SK-N-SH (cell line): ENCODE measurements at regions not wholly inside any gene's neighbourhood (a gene's known extent, or its start where the extent isn't known, plus 50 kb on each side); places are given as distances from the start of the nearest gene placed in this dataset.

Source experiments
- CTCF ChIA-PET: fragments of 300-600, 350-600 bp; formaldehyde crosslinking; extraction: SDS; loops from one replicate; lab custom pipeline; 2021; lab: Yijun Ruan, JAX
- POLR2A ChIA-PET: fragments of 350-600 bp; sonication (Branson Sonifier 250); formaldehyde crosslinking; extraction: SDS; loops from one replicate; lab custom pipeline; 2020; ENCODE audit warnings: antibody characterized with exemption, inconsistent platforms; lab: Yijun Ruan, JAX
- DNase-seq: peaks from one replicate; pipeline ENCODE4 v3.0.0; 2012
- H2AFZ ChIP-seq: fragments of 200-600 bp; sonication (generic); 2 replicates; pipeline ENCODE4 v1.8.1; 2016; ENCODE audit warnings: antibody characterized with exemption, mild to moderate bottlenecking, low read depth
- H3F3A ChIP-seq: fragments of 200-600 bp; sonication (generic); replicated peaks from 2 replicates; pipeline ENCODE3; 2016; ENCODE audit warnings: antibody characterized with exemption, mild to moderate bottlenecking; ENCODE audit not compliant: insufficient read depth
- H3K27ac ChIP-seq, 2 experiments: fragments of 200-500 bp in 1 of 2; fragments of 200-600 bp in 1 of 2; sonication (Bioruptor generic) in 1 of 2; sonication (generic), shearing (Covaris generic) in 1 of 2; 2 replicates each; pipeline versions ENCODE4 v1.5.1 to v1.6.1; 2014 to 2016; ENCODE audit warnings: low read depth in 2 of 2, inconsistent platforms in 1 of 2, low read length in 1 of 2, mild to moderate bottlenecking in 1 of 2, mixed read lengths in 1 of 2
- H3K27me3 ChIP-seq: fragments of 200-600 bp; sonication (generic), shearing (Covaris generic); 2 replicates; pipeline ENCODE4 v1.6.1; 2016; ENCODE audit warnings: mixed run types; ENCODE audit not compliant: insufficient read depth
- H3K36me3 ChIP-seq, 2 experiments: fragments of 200-500 bp in 1 of 2; fragments of 200-600 bp in 1 of 2; sonication (Bioruptor generic) in 1 of 2; sonication (generic) in 1 of 2; replicated peaks in 1 of 2; 2 replicates each; pipeline versions ENCODE3 to v1.5.1; 2014 to 2016; ENCODE audit warnings: low read length in 1 of 2, mild to moderate bottlenecking in 1 of 2; ENCODE audit not compliant: insufficient read depth in 2 of 2, control insufficient read depth in 1 of 2
- H3K4me1 ChIP-seq, 2 experiments: fragments of 200-500 bp in 1 of 2; fragments of 200-600 bp in 1 of 2; sonication (Bioruptor generic) in 1 of 2; sonication (generic), shearing (Covaris generic) in 1 of 2; 2 replicates each; pipeline versions ENCODE4 v1.5.1 to v1.6.1; 2014 to 2016; ENCODE audit warnings: low read depth in 1 of 2, low read length in 1 of 2, mixed run types in 1 of 2; ENCODE audit not compliant: insufficient read depth in 2 of 2, control insufficient read depth in 1 of 2
- H3K4me2 ChIP-seq: fragments of 200-600 bp; sonication (generic), shearing (Covaris generic); 2 replicates; pipeline ENCODE4 v1.6.1; 2017; ENCODE audit warnings: mixed run types
- H3K4me3 ChIP-seq, 2 experiments: fragments of 200-500 bp in 1 of 2; fragments of 200-600 bp in 1 of 2; sonication (Bioruptor generic) in 1 of 2; sonication (generic), shearing (Covaris generic) in 1 of 2; 2 replicates each; pipeline versions ENCODE4 v1.5.1 to v1.8.1; 2014 to 2016; ENCODE audit warnings: low read depth in 2 of 2, inconsistent platforms in 1 of 2, low read length in 1 of 2, mild to moderate bottlenecking in 1 of 2, mixed read lengths in 1 of 2, moderate library complexity in 1 of 2
- H3K79me2 ChIP-seq: fragments of 200-600 bp; sonication (generic); 2 replicates; pipeline ENCODE4 v1.8.1; 2017; ENCODE audit warnings: mild to moderate bottlenecking; ENCODE audit not compliant: insufficient read depth
- H3K9ac ChIP-seq: fragments of 200-600 bp; sonication (generic); 2 replicates; pipeline ENCODE4 v1.6.1; 2017; ENCODE audit warnings: mixed run types
- H3K9me2 ChIP-seq: fragments of 200-600 bp; sonication (generic); 2 replicates; pipeline ENCODE4 v1.6.1; 2017; ENCODE audit warnings: mixed run types
- H3K9me3 ChIP-seq: fragments of 200-600 bp; sonication (generic); 2 replicates; pipeline ENCODE4 v1.6.1; 2017; ENCODE audit warnings: mixed run types, mild to moderate bottlenecking, moderate library complexity
- H4K20me1 ChIP-seq: fragments of 200-600 bp; sonication (generic); 2 replicates; pipeline ENCODE4 v1.6.1; 2017; ENCODE audit warnings: mild to moderate bottlenecking, mixed run types; ENCODE audit not compliant: insufficient read depth
- CHD2 ChIP-seq: fragments of 150-350 bp; IDR thresholded peaks from 2 replicates; pipeline ENCODE4 v1.6.1; 2018; ENCODE audit warnings: low read length; ENCODE audit not compliant: partially characterized antibody
- ELF1 ChIP-seq: IDR thresholded peaks from 2 replicates; pipeline ENCODE4 v1.4.0; 2012
- EZH2phosphoT487 ChIP-seq: fragments of 200-600 bp; sonication (generic); IDR thresholded peaks from 2 replicates; pipeline ENCODE4 v1.6.1; 2017; ENCODE audit warnings: low read depth, mixed run types, mild to moderate bottlenecking, antibody characterized with exemption, moderate library complexity, borderline replicate concordance
- FOXM1 ChIP-seq: IDR thresholded peaks from 2 replicates; pipeline ENCODE4 v1.4.0; 2012; ENCODE audit warnings: low read depth, mild to moderate bottlenecking
- JUND ChIP-seq: IDR thresholded peaks from 2 replicates; pipeline ENCODE4 v1.4.0; 2012
- MAX ChIP-seq: IDR thresholded peaks from 2 replicates; pipeline ENCODE4 v1.4.0; 2012; ENCODE audit warnings: low read depth
- MEF2A ChIP-seq: IDR thresholded peaks from 2 replicates; pipeline ENCODE4 v1.4.0; 2012; ENCODE audit warnings: low read depth, borderline replicate concordance
- NFIC ChIP-seq: IDR thresholded peaks from 2 replicates; pipeline ENCODE4 v1.4.0; 2012; ENCODE audit warnings: borderline replicate concordance
- NRF1 ChIP-seq: IDR thresholded peaks from 2 replicates; pipeline ENCODE4 v1.6.1; 2012; ENCODE audit warnings: low read depth, mild to moderate bottlenecking, low read length
- POLR2AphosphoS5 ChIP-seq: IDR thresholded peaks from 2 replicates; pipeline ENCODE4 v1.6.1; 2012; ENCODE audit warnings: low read depth, low read length
- RFX5 ChIP-seq: IDR thresholded peaks from 2 replicates; pipeline ENCODE4 v1.6.1; 2012; ENCODE audit warnings: mild to moderate bottlenecking, improper control_type of control experiment, low read length
- RXRA ChIP-seq: IDR thresholded peaks from 2 replicates; pipeline ENCODE4 v1.4.0; 2012; ENCODE audit warnings: low read depth, mild to moderate bottlenecking, borderline replicate concordance
- SIN3A ChIP-seq: IDR thresholded peaks from 2 replicates; pipeline ENCODE4 v1.6.1; 2012; ENCODE audit warnings: low read depth, mild to moderate bottlenecking, low read length, moderate library complexity, borderline replicate concordance
- SMC3 ChIP-seq: IDR thresholded peaks from 2 replicates; pipeline ENCODE4 v1.6.1; 2012; ENCODE audit warnings: low read depth, low read length, improper control_type of control experiment
- TAF1 ChIP-seq: IDR thresholded peaks from 2 replicates; pipeline ENCODE4 v1.6.1; 2012; ENCODE audit warnings: low read depth, mild to moderate bottlenecking, low read length, moderate library complexity, borderline replicate concordance
- TEAD4 ChIP-seq: IDR thresholded peaks from 2 replicates; pipeline ENCODE4 v1.4.0; 2012; ENCODE audit warnings: mild to moderate bottlenecking, borderline replicate concordance; ENCODE audit not compliant: insufficient read depth
- YY1 ChIP-seq: IDR thresholded peaks from 2 replicates; pipeline ENCODE4 v1.4.0; 2012; ENCODE audit warnings: low read depth, mild to moderate bottlenecking
- WGBS: methylation state at CpG from one replicate; pipeline ENCODE4 v1.1.6; 2017; ENCODE audit warnings: low lambda C conversion rate; 5-methylcytosine and 5-hydroxymethylcytosine counted together
- TF ChIP-seq, protein P1 (sequence below): IDR thresholded peaks from 2 replicates; pipeline ENCODE4 v1.4.0; 2012; ENCODE audit warnings: low read depth, borderline replicate concordance
- TF ChIP-seq, protein P2 (sequence below): fragments of 150-350 bp; IDR thresholded peaks from 2 replicates; pipeline ENCODE4 v1.6.1; 2017; ENCODE audit warnings: antibody characterized with exemption, low read length, low read depth, borderline replicate concordance
- TF ChIP-seq, protein P3 (sequence below): fragments of 150-350 bp; IDR thresholded peaks from 2 replicates; pipeline ENCODE4 v1.6.1; 2016; ENCODE audit warnings: mild to moderate bottlenecking, low read depth, low read length
- TF ChIP-seq, protein P4 (sequence below): IDR thresholded peaks from 2 replicates; pipeline ENCODE4; 2012
- TF ChIP-seq, protein P5 (sequence below): IDR thresholded peaks from 2 replicates; pipeline ENCODE4 v1.4.0; 2012; ENCODE audit warnings: low read depth, borderline replicate concordance

DNA sequence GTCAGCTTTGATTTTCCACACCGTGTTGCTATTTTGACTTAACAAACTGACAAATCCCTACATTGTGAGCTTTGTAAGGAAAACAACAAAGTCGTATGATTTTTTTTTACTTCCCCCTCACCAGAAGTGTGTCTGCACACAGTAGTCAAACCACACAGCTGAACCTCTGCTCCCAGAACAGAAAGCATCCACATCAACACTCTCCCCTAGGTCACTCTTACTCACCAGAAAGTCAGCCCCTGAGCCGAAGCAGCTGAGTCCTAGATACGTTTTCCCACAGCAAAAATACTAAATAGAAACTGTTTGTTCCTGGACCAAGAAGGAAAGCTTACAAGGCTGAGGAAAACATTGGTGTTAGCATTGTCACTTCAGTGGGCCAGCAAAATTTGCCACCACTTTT, 305.7 kb downstream of the DHX15 start:
- Histone ChIP-seq H3K9me3 (no peaks in the 10 kb centered on the region), H3K36me3 (no peaks in the 10 kb centered on the region), H3K9me2 (no peaks in the 10 kb centered on the region), H3F3A (no peaks in the 10 kb centered on the region), H3K27me3 (no peaks in the 10 kb centered on the region), H3K9ac (no peak overlapping the region), H3K27ac (no peak overlapping the region), H3K4me2 (no peak overlapping the region), H3K4me1 (no peaks in the 10 kb centered on the region), H3K79me2 (no peaks in the 10 kb centered on the region), H2AFZ (no peak overlapping the region), H4K20me1 (no peaks in the 10 kb centered on the region), H3K4me3 (no peak overlapping the region)
- WGBS, result 2% methylated on average over 4 of the region's 4 CpGs
- POLR2A ChIA-PET, result no interaction called here
- no peak for TF ChIP-seq MEF2A
- TF ChIP-seq SIN3A, result no peak
- no peak for TF ChIP-seq RFX5
- TF ChIP-seq FOXM1, result no peak
- TF ChIP-seq, protein P1, sequence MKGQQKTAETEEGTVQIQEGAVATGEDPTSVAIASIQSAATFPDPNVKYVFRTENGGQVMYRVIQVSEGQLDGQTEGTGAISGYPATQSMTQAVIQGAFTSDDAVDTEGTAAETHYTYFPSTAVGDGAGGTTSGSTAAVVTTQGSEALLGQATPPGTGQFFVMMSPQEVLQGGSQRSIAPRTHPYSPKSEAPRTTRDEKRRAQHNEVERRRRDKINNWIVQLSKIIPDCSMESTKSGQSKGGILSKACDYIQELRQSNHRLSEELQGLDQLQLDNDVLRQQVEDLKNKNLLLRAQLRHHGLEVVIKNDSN, result no peak
- TF ChIP-seq CHD2, result no peak
- TF ChIP-seq, protein P2, sequence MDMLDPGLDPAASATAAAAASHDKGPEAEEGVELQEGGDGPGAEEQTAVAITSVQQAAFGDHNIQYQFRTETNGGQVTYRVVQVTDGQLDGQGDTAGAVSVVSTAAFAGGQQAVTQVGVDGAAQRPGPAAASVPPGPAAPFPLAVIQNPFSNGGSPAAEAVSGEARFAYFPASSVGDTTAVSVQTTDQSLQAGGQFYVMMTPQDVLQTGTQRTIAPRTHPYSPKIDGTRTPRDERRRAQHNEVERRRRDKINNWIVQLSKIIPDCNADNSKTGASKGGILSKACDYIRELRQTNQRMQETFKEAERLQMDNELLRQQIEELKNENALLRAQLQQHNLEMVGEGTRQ, result no peak
- no peak for TF ChIP-seq YY1
- no peak for TF ChIP-seq ELF1
- no peak for TF ChIP-seq JUND
- TF ChIP-seq, protein P3, sequence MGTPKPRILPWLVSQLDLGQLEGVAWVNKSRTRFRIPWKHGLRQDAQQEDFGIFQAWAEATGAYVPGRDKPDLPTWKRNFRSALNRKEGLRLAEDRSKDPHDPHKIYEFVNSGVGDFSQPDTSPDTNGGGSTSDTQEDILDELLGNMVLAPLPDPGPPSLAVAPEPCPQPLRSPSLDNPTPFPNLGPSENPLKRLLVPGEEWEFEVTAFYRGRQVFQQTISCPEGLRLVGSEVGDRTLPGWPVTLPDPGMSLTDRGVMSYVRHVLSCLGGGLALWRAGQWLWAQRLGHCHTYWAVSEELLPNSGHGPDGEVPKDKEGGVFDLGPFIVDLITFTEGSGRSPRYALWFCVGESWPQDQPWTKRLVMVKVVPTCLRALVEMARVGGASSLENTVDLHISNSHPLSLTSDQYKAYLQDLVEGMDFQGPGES, result no peak
- no peak for TF ChIP-seq TEAD4
- no peak for TF ChIP-seq NRF1
- no peak for TF ChIP-seq TAF1
- no peak for TF ChIP-seq MAX
- no peak for TF ChIP-seq POLR2AphosphoS5
- CTCF ChIA-PET, result no interaction called here
- DNase-seq, result no peak

- ChIA-PET POLR2A (no interaction called here), CTCF (no interaction called here)
- DNase-seq, result no peak
- no peak overlapping the region for H2AFZ ChIP-seq
- no peak overlapping the region for H3K4me3 ChIP-seq
- H3K4me2 ChIP-seq, result no peak overlapping the region
- no peaks in the 10 kb centered on the region for H3K9me3 ChIP-seq
- no peaks in the 10 kb centered on the region for H4K20me1 ChIP-seq
- no peaks in the 10 kb centered on the region for H3K9me2 ChIP-seq
- H3K27me3 ChIP-seq, result no peaks in the 10 kb centered on the region
- no peaks in the 10 kb centered on the region for H3F3A ChIP-seq
- WGBS, result 39% methylated on average over 3 of the region's 3 CpGs
- H3K36me3 ChIP-seq, result no peaks in the 10 kb centered on the region
- H3K79me2 ChIP-seq, result no peaks in the 10 kb centered on the region
- H3K9ac ChIP-seq, result no peak overlapping the region
- no peaks in the 10 kb centered on the region for H3K4me1 ChIP-seq
- no peak overlapping the region for H3K27ac ChIP-seq
- TF ChIP-seq YY1 (no peak), CHD2 (no peak), EZH2phosphoT487 (no peak), FOXM1 (no peak), ELF1 (no peak), NFIC (no peak), RXRA (no peak), SMC3 (no peak)
- TF ChIP-seq, protein P4, sequence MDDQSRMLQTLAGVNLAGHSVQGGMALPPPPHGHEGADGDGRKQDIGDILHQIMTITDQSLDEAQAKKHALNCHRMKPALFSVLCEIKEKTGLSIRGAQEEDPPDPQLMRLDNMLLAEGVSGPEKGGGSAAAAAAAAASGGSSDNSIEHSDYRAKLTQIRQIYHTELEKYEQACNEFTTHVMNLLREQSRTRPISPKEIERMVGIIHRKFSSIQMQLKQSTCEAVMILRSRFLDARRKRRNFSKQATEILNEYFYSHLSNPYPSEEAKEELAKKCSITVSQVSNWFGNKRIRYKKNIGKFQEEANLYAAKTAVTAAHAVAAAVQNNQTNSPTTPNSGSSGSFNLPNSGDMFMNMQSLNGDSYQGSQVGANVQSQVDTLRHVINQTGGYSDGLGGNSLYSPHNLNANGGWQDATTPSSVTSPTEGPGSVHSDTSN, result no peak
- TF ChIP-seq, protein P5, sequence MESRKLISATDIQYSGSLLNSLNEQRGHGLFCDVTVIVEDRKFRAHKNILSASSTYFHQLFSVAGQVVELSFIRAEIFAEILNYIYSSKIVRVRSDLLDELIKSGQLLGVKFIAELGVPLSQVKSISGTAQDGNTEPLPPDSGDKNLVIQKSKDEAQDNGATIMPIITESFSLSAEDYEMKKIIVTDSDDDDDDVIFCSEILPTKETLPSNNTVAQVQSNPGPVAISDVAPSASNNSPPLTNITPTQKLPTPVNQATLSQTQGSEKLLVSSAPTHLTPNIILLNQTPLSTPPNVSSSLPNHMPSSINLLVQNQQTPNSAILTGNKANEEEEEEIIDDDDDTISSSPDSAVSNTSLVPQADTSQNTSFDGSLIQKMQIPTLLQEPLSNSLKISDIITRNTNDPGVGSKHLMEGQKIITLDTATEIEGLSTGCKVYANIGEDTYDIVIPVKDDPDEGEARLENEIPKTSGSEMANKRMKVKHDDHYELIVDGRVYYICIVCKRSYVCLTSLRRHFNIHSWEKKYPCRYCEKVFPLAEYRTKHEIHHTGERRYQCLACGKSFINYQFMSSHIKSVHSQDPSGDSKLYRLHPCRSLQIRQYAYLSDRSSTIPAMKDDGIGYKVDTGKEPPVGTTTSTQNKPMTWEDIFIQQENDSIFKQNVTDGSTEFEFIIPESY, result no peak
- TF ChIP-seq, protein P1, result no peak
Observed at GRCh38 chr4:24274381-24274941, 309.9 kb downstream of the DHX15 start.
